ENCODE measurements at regions not wholly inside any gene's neighbourhood (a gene's known extent, or its start where the extent isn't known, plus 50 kb on each side); places are given as distances from the start of the nearest gene placed in this dataset.

DNA sequence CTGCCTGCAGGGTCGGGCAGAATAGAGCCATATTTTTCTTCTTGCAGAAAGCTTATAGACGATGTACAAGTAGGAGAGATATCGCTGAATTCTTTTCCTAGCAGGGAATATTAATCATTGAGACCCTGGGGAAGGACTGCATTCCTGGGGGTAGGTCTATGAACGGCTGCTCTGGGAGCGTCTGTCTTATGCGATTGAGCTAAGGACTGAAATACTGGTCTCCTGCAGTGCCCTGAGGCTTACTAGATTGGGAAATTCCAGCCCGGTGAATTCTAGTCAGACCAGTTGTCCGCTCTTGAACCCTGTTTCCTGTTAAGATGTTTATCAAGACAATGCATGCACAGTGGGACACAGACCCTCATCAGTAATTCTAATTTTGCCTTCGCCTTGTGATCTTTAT is 59.8 kb upstream of the UBAC2 start:
- ATAC-seq (ENCODE audit: low read depth in 2 of 2): no peak
- Histone ChIP-seq H3K36me3 (ENCODE audit: control insufficient read depth, insufficient read depth, low read length) (no peaks in the 10 kb centered on the region), H3K27ac (ENCODE audit: insufficient read depth, low read length, poor library complexity, severe bottlenecking) (no peak overlapping the region), H3K27me3 (ENCODE audit: control insufficient read depth, insufficient read depth, low read length) (no peaks in the 10 kb centered on the region), H3K4me1 (ENCODE audit: control insufficient read depth, insufficient read depth, low read length, poor library complexity, severe bottlenecking) (no peaks in the 10 kb centered on the region), H3K9me3 (ENCODE audit: control insufficient read depth in 2 of 2, low read length in 2 of 2) (no peaks in the 10 kb centered on the region), H3K4me3 (ENCODE audit: low read depth, low read length) (no peak overlapping the region)
- Mint-ChIP-seq H3K36me3 (no peaks in the 10 kb centered on the region), H3K4me1 (no peaks in the 10 kb centered on the region), H3K27me3 (peaks cover 27% of the 10 kb centered on the region), H3K9me3 (peaks cover 0 to 7% (median 0%) of the 10 kb centered on the region in 7 donors), H3K4me3 (no peak overlapping the region), H3K27ac (no peak overlapping the region)
- DNase-seq: no peak

DNA sequence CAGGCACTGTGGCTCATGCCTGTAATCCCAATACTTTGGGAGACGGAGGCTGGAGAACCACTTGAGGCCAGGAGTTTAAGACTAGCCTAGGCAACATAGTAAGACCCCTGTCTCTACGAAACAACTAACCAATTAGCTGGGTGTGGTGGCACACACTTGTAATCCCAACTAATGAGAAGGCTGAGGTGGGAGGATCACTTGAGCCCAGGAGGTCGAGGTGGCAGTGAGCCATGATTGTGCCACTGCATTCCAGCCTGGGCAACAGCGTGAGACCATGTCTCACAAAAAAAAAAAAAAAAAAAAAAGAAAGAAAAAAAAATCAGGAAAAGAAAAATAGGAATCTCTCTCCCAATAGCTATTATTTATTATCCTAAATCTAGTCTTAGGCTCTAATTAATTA is 56.8 kb upstream of the UBAC2 start:
- no peaks in the 10 kb centered on the region for H3K9me3 ChIP-seq (ENCODE audit: control insufficient read depth in 2 of 2, low read length in 2 of 2)
- Mint-ChIP-seq H3K27me3 (peaks cover 27% of the 10 kb centered on the region), H3K4me1 (no peaks in the 10 kb centered on the region), H3K27ac (no peak overlapping the region), H3K36me3 (no peaks in the 10 kb centered on the region), H3K9me3 (peaks cover 0 to 7% (median 0%) of the 10 kb centered on the region in 7 donors), H3K4me3 (no peak overlapping the region)
- no peak overlapping the region for H3K4me3 ChIP-seq (ENCODE audit: low read depth, low read length)
- ATAC-seq (ENCODE audit: low read depth in 2 of 2) (no peak), DNase-seq (no peak)
- H3K4me1 ChIP-seq (ENCODE audit: control insufficient read depth, insufficient read depth, low read length, poor library complexity, severe bottlenecking): no peaks in the 10 kb centered on the region
- no peaks in the 10 kb centered on the region for H3K27me3 ChIP-seq (ENCODE audit: control insufficient read depth, insufficient read depth, low read length)
- H3K27ac ChIP-seq (ENCODE audit: insufficient read depth, low read length, poor library complexity, severe bottlenecking): no peak overlapping the region
- H3K36me3 ChIP-seq (ENCODE audit: control insufficient read depth, insufficient read depth, low read length): no peaks in the 10 kb centered on the region

DNA sequence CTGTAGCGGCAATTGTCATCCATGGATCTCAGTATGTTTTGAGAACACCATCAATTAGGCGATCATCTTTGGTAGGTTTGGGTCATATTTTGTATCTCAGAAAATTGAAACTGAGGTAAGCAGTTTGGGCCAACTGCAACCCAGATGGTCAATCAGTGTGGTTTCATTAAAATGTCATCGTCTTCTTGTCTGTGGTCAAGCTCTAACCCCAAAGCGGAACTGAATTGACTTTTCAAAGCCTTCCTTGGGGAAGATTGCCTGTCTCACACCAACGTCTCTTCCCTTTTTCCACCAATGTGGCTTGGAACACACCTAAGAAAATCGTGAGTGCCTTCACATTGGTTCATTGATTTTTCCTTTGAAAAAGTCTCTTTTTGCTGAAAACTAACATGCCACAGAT is 56.3 kb upstream of the UBAC2 start:
- Mint-ChIP-seq H3K36me3 (no peaks in the 10 kb centered on the region), H3K27ac (no peak overlapping the region), H3K27me3 (peaks cover 27% of the 10 kb centered on the region), H3K4me3 (no peak overlapping the region), H3K9me3 (peaks cover 0 to 7% (median 0%) of the 10 kb centered on the region in 7 donors), H3K4me1 (no peaks in the 10 kb centered on the region)
- Histone ChIP-seq H3K4me1 (ENCODE audit: control insufficient read depth, insufficient read depth, low read length, poor library complexity, severe bottlenecking) (no peaks in the 10 kb centered on the region), H3K9me3 (ENCODE audit: control insufficient read depth in 2 of 2, low read length in 2 of 2) (no peaks in the 10 kb centered on the region), H3K36me3 (ENCODE audit: control insufficient read depth, insufficient read depth, low read length) (no peaks in the 10 kb centered on the region), H3K27ac (ENCODE audit: insufficient read depth, low read length, poor library complexity, severe bottlenecking) (no peak overlapping the region), H3K4me3 (ENCODE audit: low read depth, low read length) (no peak overlapping the region), H3K27me3 (ENCODE audit: control insufficient read depth, insufficient read depth, low read length) (no peaks in the 10 kb centered on the region)
- DNase-seq: no peak
- ATAC-seq (ENCODE audit: low read depth in 2 of 2): no peak

DNA sequence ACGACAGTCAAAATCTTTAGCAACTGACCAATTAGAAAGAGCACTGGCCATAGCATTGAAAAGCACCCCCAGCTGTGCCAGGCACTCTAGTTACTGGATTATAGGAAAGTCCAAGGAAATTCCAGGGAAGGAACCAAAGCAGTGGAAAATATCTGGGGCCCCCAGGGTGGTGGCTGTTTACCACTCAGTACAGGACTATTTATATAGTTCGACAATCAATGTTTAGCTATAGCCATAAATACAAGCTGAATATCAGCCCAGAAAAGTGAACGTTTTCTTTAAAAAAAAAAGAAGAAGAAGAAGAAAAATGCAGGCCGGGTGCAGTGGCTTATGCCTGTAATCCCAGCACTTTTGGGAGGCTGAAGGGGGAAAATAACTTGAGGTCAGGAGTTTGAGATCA is 55.2 kb upstream of the UBAC2 start:
- Histone ChIP-seq H3K36me3 (ENCODE audit: control insufficient read depth, insufficient read depth, low read length) (no peaks in the 10 kb centered on the region), H3K4me3 (ENCODE audit: low read depth, low read length) (no peak overlapping the region), H3K9me3 (ENCODE audit: control insufficient read depth in 2 of 2, low read length in 2 of 2) (no peaks in the 10 kb centered on the region), H3K27me3 (ENCODE audit: control insufficient read depth, insufficient read depth, low read length) (no peaks in the 10 kb centered on the region), H3K4me1 (ENCODE audit: control insufficient read depth, insufficient read depth, low read length, poor library complexity, severe bottlenecking) (no peaks in the 10 kb centered on the region), H3K27ac (ENCODE audit: insufficient read depth, low read length, poor library complexity, severe bottlenecking) (no peak overlapping the region)
- Mint-ChIP-seq H3K27ac (no peak overlapping the region), H3K27me3 (peaks cover 27% of the 10 kb centered on the region), H3K4me3 (no peak overlapping the region), H3K9me3 (peaks cover 0 to 7% (median 0%) of the 10 kb centered on the region in 7 donors), H3K4me1 (no peaks in the 10 kb centered on the region), H3K36me3 (no peaks in the 10 kb centered on the region)
- DNase-seq: no peak
- ATAC-seq (ENCODE audit: low read depth in 2 of 2): no peak

DNA sequence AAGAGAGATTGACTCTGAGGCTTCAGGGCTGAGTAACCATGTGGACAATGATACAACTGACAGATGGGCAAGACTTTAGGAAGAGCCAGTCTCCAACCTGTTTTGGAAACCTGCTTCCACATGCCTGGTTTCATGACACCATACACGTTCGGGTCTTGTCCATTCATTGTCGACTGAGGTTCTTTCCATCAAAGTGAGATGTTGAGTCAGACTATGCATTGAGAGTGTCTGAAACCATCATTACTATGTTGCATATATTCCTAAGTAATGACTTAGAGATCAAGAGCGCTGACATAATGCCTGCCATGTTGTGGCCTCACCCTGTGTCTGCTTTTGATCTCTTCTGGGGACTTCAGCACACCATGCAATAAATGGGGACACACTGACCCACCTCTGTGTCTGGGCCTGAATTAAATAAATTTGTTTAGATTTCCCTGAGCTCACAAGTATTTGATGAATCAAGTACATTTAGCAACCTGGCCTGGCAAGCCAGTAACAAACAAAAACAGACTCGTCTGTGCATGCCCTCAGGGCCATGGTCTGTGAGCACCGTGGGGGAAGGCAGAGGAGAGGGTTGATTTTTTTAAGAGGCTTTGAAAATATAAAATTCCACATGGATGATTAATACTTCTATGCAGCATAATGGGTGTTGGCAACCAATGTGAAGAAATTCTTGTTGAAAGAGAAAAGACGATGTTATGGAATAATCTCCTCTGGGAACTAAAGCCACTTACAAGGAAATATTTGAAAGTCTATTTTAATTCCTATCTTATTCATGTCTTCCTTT is 49.9 kb upstream of the UBAC2 start:
- no peak overlapping the region for H3K4me3 ChIP-seq (ENCODE audit: low read depth, low read length)
- H3K27me3 Mint-ChIP-seq: no peaks in the 10 kb centered on the region
- no peak overlapping the region for H3K4me3 Mint-ChIP-seq
- H3K36me3 ChIP-seq (ENCODE audit: control insufficient read depth, insufficient read depth, low read length): no peaks in the 10 kb centered on the region
- no peak for DNase-seq
- H3K36me3 Mint-ChIP-seq: no peaks in the 10 kb centered on the region
- H3K4me1 Mint-ChIP-seq: no peaks in the 10 kb centered on the region
- H3K9me3 Mint-ChIP-seq: no peaks in the 10 kb centered on the region
- H3K9me3 ChIP-seq (ENCODE audit: control insufficient read depth in 2 of 2, low read length in 2 of 2): no peaks in the 10 kb centered on the region
- H3K4me1 ChIP-seq (ENCODE audit: control insufficient read depth, insufficient read depth, low read length, poor library complexity, severe bottlenecking): no peaks in the 10 kb centered on the region
- no peak overlapping the region for H3K27ac Mint-ChIP-seq
- ATAC-seq (ENCODE audit: low read depth in 2 of 2): no peak
- no peaks in the 10 kb centered on the region for H3K27me3 ChIP-seq (ENCODE audit: control insufficient read depth, insufficient read depth, low read length)
- no peak overlapping the region for H3K27ac ChIP-seq (ENCODE audit: insufficient read depth, low read length, poor library complexity, severe bottlenecking)

Data from CD4-positive, CD25-positive, alpha-beta regulatory T cell (primary cell).